ENCODE measurements at regions not wholly inside any gene's neighbourhood (a gene's known extent, or its start where the extent isn't known, plus 50 kb on each side); places are given as distances from the start of the nearest gene placed in this dataset.

DNA sequence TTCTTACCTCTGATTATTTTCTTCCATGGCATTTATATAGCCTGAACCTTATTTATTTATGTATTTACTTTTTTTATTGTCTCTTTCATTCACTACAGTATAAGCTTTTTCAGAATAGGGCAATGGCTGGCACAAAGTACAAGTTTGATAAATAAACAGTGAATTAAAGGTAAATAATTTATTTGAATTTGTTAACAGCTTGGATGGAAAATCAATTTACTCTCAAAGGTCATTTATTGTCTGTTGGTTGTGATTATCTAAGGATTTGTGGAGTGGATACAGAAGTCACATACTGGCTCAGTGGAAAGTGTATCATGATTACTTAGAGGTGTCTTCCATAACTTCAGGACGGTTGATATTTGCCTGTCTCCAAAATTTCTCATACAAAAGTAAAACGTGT, 2472.9 kb downstream of the PCDH7 start:
- no peak for DNase-seq (ENCODE audit: low read depth)
- H3K4me3 ChIP-seq (ENCODE audit: low read depth, low read length): no peak overlapping the region

DNA sequence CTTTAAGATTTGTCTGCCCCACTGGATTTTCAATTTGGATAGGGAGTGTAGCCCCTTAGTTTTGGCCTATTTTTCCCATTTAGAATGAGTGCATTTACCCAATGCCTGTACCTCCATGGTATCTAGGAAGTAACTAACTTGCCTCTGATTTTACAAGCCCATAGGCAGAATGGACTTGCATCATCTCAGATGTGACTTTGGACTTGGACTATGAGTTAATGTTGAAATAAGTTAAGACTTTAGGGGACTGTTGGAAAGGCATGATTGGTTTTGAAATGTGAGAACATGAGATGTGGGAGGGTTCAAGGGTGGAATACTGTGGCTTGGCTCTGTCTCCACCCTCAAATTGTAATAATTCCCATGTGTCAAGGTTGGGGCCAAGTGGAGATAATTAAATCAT, 2480.2 kb downstream of the PCDH7 start:
- H3K4me3 ChIP-seq (ENCODE audit: low read depth, low read length): no peak overlapping the region
- DNase-seq (ENCODE audit: low read depth): no peak

DNA sequence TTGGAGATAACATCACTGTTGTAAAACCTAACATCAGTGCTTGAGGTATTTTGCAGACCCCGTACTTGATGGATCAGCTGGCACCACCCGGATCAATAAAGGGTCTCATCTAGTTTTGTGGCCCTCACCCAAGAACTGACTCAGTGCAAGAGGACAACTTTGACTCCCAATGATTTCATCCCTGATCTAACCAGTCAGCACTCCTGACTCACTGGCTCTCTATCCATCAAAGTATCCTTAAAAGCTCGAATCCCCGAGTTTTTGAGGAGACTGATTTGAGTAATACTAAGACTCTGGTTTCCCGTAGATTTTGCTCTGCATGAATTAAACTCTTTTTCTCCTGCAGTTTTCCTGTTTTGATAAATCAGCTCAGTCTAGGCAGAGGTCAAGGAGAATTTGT, 2498.1 kb downstream of the PCDH7 start:
- DNase-seq (ENCODE audit: low read depth): no peak
- no peak overlapping the region for H3K4me3 ChIP-seq (ENCODE audit: low read depth, low read length)

DNA sequence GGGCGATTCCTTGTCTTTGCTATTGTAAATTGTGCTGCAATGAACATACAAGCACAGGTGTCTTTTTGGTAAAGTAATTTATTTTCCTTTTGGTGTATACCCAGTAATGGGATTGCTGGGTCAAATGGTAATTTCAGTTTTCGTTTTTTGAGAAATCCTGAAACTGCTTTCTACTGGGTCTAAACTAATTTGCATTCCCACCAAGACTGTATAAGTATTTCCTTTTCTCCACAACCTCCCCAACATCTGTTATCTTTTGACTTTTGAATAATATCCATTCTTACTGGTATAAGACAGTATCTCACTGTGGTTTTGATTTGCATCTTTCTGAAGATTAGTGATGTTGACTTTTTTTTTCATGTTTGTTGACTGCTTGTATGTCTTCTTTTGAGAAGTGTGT, 2506.0 kb downstream of the PCDH7 start:
- H3K4me3 ChIP-seq (ENCODE audit: low read depth, low read length): no peak overlapping the region
- no peak for DNase-seq (ENCODE audit: low read depth)

DNA sequence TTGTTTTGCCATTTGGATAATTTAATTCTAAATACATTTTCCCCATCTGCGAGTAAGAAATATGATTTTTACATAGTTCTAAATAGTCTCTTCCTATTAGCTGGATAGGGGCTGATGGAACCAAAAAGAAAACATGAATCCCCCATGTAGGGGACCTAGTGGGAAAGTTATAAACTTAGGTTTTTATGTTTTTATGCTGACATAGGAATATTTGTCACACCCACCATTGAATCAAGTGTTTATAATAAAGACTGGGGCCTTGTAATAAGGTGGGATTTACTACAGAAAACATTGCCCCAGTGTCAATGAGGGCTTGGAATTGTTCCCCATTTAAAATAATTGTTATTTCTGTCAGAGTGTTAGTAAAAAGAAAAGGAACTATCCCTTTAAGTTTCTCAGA, 2506.6 kb downstream of the PCDH7 start:
- H3K4me3 ChIP-seq (ENCODE audit: low read depth, low read length): no peak overlapping the region
- no peak for DNase-seq (ENCODE audit: low read depth)

DNA sequence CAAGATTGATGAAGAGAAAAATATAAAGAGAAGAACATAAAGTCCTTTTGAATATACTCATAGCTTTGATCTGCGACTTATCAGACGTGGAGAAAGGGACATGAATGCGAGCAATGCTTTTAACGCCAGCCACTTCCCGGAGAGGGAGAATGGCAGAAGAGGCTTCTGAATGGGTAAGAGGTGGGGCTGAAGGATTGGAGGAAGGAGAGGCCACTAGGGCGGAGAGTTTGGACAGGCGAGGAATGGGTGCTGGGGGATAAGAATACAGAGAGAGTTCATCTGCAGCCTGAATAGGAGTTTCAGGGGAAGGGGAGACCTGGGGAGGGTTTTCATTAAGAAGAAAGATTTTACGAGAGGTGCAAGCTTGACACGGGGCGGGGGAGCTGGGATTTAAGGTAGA, 2534.9 kb downstream of the PCDH7 start:
- H3K4me3 ChIP-seq (ENCODE audit: low read depth, low read length): no peak overlapping the region

DNA sequence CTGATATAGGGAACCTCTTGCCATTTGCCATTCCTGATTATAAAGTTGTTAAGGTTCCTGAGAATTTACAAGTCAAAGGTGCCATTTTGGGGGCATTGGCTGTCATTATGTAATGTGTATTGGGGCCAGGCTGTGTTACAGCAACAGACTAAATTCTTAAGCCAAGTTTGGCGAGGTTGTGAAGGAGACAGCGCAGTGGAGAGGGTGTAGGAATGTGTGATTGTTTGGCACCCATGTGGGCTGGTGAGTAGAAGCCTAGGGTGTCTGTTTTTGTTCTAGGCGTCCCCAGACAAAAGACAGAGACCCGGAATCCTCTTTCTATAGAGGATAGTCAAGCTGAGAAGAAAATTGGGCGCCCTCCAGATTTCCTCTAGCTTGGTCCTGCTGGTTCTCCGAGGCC, 2535.3 kb downstream of the PCDH7 start:
- no peak for DNase-seq (ENCODE audit: low read depth)
- no peak overlapping the region for H3K4me3 ChIP-seq (ENCODE audit: low read depth, low read length)

More for the DNA sequence above, 2534.9 kb downstream of the PCDH7 start:
- no peak for DNase-seq (ENCODE audit: low read depth)

DNA sequence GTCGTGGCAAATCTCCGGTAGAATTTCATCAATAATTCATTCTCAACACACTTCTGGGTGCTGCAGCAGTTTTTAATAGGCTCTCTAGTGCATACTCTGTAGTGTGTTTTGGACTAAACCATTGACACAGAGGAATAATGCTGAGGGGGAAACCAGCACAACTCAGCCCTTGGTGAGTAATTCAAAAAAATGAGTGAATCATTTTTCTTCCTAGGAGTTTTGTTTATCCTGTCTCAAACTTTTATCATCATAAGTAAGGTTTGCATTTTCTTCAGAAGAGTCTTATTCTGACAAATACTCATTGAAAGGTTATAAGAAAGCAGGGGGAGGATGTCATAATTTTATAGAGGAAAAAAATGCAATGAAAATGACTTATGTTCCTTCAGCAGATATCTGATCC, 2542.7 kb downstream of the PCDH7 start:
- peak; percentile 12 for DNase-seq (ENCODE audit: low read depth)
- H3K4me3 ChIP-seq (ENCODE audit: low read depth, low read length): no peak overlapping the region

DNA sequence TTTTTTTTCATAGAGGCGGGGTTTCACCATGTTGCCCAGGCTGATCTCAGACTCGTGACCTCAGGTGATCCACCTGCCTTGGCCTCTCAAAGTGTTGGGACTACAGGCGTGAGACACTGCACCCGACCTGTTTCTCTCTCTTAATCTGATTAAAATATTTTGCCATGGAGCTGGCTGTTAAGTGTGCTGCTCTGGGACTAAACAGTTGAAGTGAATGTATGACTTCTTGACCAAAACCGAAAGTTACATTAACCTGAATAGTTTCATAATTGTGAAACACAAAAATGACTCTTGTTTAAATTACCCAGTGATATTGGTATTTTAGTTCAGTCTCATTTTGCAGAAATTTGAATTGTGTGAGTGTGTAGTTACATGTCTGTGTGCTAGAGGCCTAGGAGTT, 2548.6 kb downstream of the PCDH7 start:
- no peak for DNase-seq (ENCODE audit: low read depth)
- no peak overlapping the region for H3K4me3 ChIP-seq (ENCODE audit: low read depth, low read length)

DNA sequence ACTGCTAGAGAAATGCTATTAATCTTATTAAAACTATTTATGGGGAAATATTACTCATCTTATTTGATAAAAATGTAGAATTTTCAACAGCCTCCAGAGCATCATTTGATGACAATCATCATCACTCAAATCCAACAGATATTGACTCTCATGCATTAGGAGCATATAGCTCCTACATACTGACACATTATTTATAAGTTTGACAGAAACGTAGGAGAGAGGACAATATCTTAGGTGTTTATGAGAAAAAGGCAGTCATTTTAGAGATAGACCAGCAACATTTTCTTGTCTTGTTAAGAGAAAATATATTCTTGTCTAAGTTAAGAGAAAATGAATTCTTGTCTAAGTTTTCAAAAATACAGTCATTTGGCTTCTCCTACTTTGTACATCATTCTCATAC, 2550.2 kb downstream of the PCDH7 start:
- H3K4me3 ChIP-seq (ENCODE audit: low read depth, low read length): no peak overlapping the region
- no peak for DNase-seq (ENCODE audit: low read depth)

DNA sequence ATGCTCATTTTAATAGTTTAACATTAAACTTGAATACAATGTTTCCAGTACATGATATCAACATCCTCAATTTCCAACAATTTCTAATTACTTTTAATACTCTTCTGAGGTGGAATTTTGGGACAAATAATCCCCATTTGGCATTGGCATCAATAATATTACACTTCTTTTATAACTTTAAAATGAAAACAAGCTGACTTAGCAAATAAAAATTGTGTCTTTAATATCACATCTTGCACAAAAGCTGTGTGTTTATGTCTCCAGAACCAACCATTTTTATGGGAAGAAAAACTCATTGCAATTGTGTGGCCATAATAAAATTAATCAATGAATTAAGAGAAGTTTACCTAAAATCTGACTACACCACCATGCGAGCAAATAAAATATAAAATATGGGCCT, 2552.6 kb downstream of the PCDH7 start:
- no peak for DNase-seq (ENCODE audit: low read depth)
- H3K4me3 ChIP-seq (ENCODE audit: low read depth, low read length): no peak overlapping the region

DNA sequence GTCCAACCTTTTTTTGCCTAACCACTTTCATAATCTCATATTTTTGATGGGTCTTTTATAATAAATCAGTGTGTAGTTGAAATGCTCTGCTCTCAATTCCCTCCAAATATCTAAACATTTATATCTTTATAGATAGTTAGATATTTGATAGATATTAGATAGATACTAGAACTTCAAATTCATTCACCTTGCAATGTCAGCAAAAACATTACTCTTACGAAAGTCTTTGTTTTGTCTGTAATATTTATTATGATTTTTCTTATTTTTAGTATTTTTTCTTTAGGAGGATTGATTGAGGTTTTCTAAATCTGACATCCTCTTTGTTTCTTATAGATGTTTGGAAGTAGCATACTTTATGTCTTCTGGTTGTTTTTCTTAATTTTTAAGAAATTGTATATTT, 2563.6 kb downstream of the PCDH7 start:
- DNase-seq (ENCODE audit: low read depth): no peak
- no peak overlapping the region for H3K4me3 ChIP-seq (ENCODE audit: low read depth, low read length)

DNA sequence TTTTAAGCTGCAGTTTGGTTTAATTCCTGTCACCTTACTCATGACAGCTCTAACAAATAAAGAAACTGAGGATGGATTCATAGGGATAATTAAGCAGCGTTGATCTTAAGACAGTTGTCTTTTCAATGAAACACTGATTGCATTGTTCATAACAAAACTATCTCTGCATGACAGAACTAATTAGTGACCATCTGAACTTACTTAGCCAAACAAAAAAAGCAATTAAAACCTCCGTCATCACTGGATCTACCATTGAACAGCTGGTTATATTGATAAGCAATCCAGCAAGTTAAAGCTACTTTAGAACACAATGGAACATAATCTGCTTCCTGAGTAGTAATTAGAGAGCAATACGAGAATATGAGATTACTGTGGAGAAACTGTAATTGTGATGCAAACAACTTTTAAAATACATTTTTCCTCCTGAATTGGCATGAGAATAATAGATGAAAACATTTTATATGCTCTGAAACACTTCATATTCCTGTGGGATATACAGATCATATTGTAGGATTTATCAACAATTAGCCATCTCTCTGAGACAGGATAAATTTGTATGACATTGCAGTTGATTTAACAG, 2576.8 kb downstream of the PCDH7 start:
- no peak overlapping the region for H3K4me3 ChIP-seq (ENCODE audit: low read depth, low read length)
- no peak for DNase-seq (ENCODE audit: low read depth)

DNA sequence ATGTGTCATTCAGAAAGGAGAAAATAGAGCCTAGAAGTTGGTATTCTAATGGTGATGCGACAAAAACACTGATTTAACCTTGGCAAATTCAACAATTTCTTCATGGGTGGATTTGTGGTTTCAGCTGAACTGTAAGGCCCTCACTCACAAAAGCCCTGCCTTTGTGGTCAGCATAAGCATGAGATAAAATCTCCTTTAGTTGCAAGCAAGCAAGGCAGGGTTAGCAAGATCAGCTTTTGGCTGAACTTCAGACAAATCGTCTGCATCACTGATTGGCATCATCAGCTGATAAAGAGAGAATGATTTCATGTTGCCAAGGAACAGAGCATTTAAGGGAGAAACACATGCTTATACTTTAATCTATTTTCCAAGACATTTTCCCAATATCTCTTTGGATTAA, 2582.2 kb downstream of the PCDH7 start:
- no peak for DNase-seq (ENCODE audit: low read depth)
- H3K4me3 ChIP-seq (ENCODE audit: low read depth, low read length): no peak overlapping the region

DNA sequence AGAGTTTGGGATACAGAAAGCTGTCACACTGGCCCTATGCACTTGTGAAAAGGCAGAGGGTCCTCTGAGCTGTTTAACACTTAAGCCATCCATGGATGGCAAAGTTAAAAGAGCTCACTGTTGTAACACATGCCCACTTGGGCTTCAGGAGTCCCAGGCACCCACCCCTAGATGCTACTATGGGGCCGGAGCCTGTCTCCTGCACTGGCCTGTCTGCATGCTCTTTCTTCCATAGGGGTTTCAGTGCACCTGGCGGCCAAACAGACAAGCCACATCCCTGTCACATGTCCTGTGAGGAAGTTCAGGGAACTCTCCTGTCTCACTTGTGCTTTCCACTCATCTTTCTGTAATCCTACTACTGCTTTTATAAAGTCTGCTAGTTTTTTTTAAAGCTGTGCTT, 2586.0 kb downstream of the PCDH7 start:
- no peak overlapping the region for H3K4me3 ChIP-seq (ENCODE audit: low read depth, low read length)
- no peak for DNase-seq (ENCODE audit: low read depth)

DNA sequence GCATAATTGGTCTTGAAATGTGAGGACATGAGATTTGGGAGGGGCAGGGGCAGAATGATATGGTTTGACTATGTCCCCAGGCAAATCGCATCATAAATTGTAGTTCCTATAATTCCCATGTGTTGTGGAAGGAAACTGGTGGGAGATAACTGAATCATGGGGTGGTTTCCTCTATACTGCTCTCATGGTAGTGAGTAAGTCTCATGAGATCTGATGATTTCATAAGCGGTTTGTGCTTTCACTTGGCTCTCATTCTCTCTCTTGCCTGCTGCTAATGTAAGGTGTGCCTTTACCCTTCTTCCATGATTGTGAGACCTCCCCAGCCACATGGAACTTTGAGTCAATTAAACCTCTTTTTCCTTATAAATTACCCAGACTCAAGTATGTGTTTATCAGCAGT, 2595.9 kb downstream of the PCDH7 start:
- H3K4me3 ChIP-seq (ENCODE audit: low read depth, low read length): no peak overlapping the region
- DNase-seq (ENCODE audit: low read depth): peak; percentile 76

DNA sequence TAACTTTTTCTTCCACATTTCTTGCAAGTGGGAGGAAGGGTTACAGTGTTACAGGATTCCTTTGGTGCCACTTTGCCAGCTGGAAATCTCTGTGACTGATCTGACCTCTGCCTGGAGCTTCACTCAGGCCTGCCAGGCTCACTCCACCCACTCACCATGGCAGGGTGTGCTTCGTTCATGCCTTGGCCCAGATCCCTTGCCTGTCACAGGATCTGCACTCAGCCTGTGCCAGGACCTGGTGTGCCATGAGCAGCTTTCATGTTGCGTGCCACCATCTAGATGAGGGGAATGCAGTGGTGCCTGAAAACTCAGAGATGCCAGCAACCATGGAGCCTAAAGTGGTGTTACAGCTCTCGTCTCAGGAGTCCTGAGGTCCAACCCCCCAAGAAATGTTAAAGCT, 2596.4 kb downstream of the PCDH7 start:
- H3K4me3 ChIP-seq (ENCODE audit: low read depth, low read length): no peak overlapping the region
- DNase-seq (ENCODE audit: low read depth): no peak

DNA sequence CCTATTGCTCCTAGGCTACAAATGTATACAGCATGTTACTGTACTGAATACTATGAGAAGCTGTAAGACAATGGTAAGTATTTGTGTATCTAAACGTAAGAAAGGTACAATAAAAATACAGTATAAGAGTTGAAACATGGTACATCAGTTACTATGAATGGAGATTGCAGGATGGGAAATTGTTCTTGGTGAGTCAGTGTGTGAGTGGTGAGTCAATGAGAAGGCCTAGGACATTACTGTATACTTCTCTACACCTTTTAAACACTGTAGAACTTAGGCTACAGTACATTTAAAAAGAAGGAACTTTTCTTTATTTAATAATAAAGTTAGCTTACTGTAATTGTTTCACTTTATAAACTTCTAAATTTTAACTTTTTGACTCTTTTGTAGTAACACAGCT, 2603.2 kb downstream of the PCDH7 start:
- DNase-seq (ENCODE audit: low read depth): peak; percentile 26
- no peak overlapping the region for H3K4me3 ChIP-seq (ENCODE audit: low read depth, low read length)

DNA sequence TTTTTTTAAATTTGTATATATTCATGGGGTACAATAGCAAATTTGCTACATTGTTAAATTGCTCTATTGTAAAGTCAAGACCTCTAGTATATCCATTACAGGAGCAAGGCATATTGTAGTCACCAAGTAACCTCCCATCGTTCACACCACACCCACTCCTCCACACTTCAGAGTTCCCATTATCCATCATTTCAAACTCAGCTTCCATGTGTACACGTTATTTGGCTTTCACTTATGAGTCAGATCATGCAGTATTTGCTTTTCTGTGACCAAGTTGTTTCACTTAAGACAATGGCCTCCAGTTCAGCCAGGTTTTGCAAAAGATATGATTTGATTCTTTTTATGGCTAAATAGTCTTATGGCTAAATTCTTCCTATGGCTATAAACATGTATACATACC, 2614.2 kb downstream of the PCDH7 start:
- DNase-seq (ENCODE audit: low read depth): no peak
- no peak overlapping the region for H3K4me3 ChIP-seq (ENCODE audit: low read depth, low read length)

DNA sequence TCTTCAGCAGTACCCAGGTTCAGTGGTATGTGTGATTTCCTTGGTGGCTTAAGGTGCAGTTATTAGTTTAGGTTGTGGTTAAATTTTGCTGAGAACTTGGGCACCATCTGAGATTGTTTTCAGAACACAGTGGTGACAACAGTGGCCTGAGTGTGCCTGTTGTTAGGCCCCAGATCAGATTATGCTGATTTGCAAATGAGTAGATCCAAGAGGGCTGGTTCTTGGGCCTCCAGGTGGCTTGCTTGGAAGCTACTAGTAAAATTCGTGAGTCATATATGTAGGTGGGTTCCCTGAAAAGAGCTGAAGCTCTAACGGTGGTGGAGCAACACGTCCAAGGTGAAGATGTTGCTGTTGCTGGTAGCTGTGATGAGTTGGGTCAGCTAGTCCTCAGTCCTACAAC, 2619.6 kb downstream of the PCDH7 start:
- DNase-seq (ENCODE audit: low read depth): no peak
- H3K4me3 ChIP-seq (ENCODE audit: low read depth, low read length): no peak overlapping the region

DNA sequence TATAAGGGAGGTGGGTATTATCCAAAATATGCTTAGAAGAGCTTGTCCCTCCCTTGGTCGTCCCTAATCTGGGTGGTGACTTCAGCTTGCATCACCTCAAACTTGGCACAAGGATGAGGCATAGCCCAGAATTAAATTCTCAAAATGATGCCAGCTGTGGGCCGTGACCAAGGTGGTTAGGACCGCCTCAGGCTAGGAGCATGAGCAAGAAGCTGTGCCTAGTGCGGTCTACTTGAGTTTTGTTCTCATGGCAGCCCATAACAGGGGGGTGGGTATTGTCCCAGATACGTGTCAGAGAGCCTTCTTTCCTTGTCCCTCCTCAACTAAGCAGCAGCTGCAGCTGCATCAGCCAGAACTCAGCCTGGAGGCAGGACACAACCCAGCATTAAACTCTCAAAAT, 2620.0 kb downstream of the PCDH7 start:
- DNase-seq (ENCODE audit: low read depth): no peak
- no peak overlapping the region for H3K4me3 ChIP-seq (ENCODE audit: low read depth, low read length)

DNA sequence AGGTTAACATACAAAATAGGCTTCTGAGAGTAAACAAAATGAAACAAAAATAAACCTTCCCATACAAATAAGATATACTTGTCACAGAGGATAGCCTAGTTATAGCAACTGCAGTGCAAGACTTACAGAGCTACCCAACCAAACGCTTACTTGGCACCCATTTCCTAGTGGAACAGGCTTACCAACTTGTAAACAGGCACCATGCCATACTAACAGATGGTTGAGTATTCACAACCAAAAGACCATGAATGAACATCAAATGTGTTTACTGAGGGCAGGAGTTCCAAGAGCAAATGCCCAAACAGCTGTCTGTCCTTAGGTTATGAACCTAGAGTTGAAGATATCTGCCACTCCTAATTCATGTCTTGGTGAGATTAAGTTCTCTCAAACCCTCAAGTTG, 2629.2 kb downstream of the PCDH7 start:
- DNase-seq (ENCODE audit: low read depth): no peak
- no peak overlapping the region for H3K4me3 ChIP-seq (ENCODE audit: low read depth, low read length)
